ENCODE measurements at regions not wholly inside any gene's neighbourhood (a gene's known extent, or its start where the extent isn't known, plus 50 kb on each side); places are given as distances from the start of the nearest gene placed in this dataset.

DNA sequence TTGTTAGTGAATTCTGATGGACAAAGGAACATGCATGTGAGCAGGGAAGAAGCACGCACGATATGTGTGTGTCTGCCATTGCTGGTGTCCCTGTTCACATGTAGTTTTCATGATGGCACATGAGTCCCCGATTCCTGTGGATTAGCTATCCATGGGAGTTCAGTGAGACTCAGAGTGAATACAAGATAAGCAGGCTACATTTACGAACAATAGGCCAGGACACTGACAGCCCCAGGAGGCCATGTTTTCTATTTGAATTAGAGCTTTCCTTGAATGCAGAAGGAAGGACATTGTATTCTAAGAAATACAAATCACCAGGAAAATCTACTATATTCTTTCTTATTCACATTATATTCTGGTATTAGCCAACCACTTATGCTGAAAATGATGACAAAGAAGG lies 171.4 kb downstream of the PPP1R2C start:
- intact Hi-C loops (cut with micrococcal nuclease) = no loop called here
- H3K27ac Mint-ChIP-seq = no peak overlapping the region
- POLR2A ChIA-PET = no interaction called here
- DNase-seq = no peak
- H3K36me3 Mint-ChIP-seq = no peaks in the 10 kb centered on the region
- H3K9me3 Mint-ChIP-seq = no peaks in the 10 kb centered on the region
- no peak overlapping the region for H3K4me3 Mint-ChIP-seq
- H3K27me3 Mint-ChIP-seq = no peaks in the 10 kb centered on the region
- CTCF ChIA-PET = no interaction called here
- no peaks in the 10 kb centered on the region for H3K4me1 Mint-ChIP-seq (ENCODE audit: low read depth)

DNA sequence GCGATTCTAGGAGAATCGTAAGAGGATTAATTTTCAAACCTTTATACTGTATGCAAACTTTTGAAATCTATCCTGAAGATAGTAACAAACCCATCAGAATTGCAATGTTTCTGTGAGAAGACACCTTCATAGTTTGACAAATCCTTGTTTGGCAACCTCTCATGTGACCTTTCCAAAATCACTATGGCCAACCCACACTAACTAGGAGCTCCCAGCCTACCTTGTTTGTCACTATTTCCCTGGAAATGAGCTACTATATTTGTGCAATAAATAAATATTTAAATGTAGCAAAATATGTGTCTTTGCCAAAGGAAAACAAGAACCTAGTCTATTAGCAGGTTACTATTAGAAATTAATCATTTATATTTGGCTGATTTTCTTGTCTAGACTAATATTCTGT lies 173.7 kb downstream of the PPP1R2C start:
- Mint-ChIP-seq H3K4me3 (no peak overlapping the region), H3K36me3 (no peaks in the 10 kb centered on the region), H3K27me3 (no peaks in the 10 kb centered on the region), H3K27ac (no peak overlapping the region), H3K9me3 (no peaks in the 10 kb centered on the region), H3K4me1 (ENCODE audit: low read depth) (no peaks in the 10 kb centered on the region)
- CTCF ChIA-PET = no interaction called here
- POLR2A ChIA-PET = no interaction called here
- no peak for DNase-seq
- intact Hi-C loops (cut with micrococcal nuclease) = no loop called here

GRCh38 chrX:42603016-42603415 lies 174.9 kb downstream of the PPP1R2C start:
- Mint-ChIP-seq H3K27me3 (no peaks in the 10 kb centered on the region), H3K36me3 (no peaks in the 10 kb centered on the region), H3K4me1 (ENCODE audit: low read depth) (peaks cover 5% of the 10 kb centered on the region), H3K9me3 (no peaks in the 10 kb centered on the region), H3K4me3 (no peak overlapping the region), H3K27ac (no peak overlapping the region)
- intact Hi-C loops (cut with micrococcal nuclease) = no loop called here
- no peak for DNase-seq
- CTCF ChIA-PET = no interaction called here
- POLR2A ChIA-PET = no interaction called here

GRCh38 chrX:42602566-42602965 lies 175.4 kb downstream of the PPP1R2C start:
- Mint-ChIP-seq H3K4me1 (ENCODE audit: low read depth) (peaks cover 5% of the 10 kb centered on the region), H3K9me3 (no peaks in the 10 kb centered on the region), H3K27ac (no peak overlapping the region), H3K4me3 (no peak overlapping the region), H3K36me3 (no peaks in the 10 kb centered on the region), H3K27me3 (no peaks in the 10 kb centered on the region)
- no peak for DNase-seq
- intact Hi-C loops (cut with micrococcal nuclease) = no loop called here
- POLR2A ChIA-PET = no interaction called here
- CTCF ChIA-PET = no interaction called here

DNA sequence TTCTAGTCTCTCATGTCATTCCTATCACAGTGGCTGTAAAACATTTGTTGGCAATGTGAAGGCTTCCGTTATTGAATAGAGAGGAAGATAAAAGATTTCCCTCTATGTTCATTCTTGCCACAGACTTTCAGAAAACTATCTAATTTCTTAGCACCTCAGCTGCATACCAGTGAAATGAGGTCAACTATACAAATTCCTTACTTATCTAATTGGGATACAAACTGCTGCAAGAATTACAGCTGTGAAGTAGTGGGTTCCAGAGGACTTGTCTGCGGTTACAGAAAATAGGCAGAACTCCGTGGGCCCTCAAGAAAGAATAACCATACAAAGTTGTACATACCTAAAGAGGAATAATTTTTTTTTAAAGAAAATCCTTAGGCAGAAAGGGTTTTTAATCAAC lies 175.8 kb downstream of the PPP1R2C start:
- H3K36me3 Mint-ChIP-seq = no peaks in the 10 kb centered on the region
- intact Hi-C loops (cut with micrococcal nuclease) = no loop called here
- H3K4me1 Mint-ChIP-seq (ENCODE audit: low read depth) = peaks cover 5% of the 10 kb centered on the region
- no peak for DNase-seq
- no peak overlapping the region for H3K27ac Mint-ChIP-seq
- H3K4me3 Mint-ChIP-seq = no peak overlapping the region
- CTCF ChIA-PET = no interaction called here
- no peaks in the 10 kb centered on the region for H3K27me3 Mint-ChIP-seq
- POLR2A ChIA-PET = no interaction called here
- H3K9me3 Mint-ChIP-seq = no peaks in the 10 kb centered on the region

- Mint-ChIP-seq H3K27me3 (no peaks in the 10 kb centered on the region), H3K9me3 (no peaks in the 10 kb centered on the region), H3K4me1 (ENCODE audit: low read depth) (peaks cover 5% of the 10 kb centered on the region), H3K4me3 (no peak overlapping the region), H3K36me3 (no peaks in the 10 kb centered on the region), H3K27ac (no peak overlapping the region)
- intact Hi-C loops (cut with micrococcal nuclease) = no loop called here
- POLR2A ChIA-PET = no interaction called here
- CTCF ChIA-PET = no interaction called here
- DNase-seq = no peak
These were observed 180.5 kb downstream of the PPP1R2C start for GRCh38 chrX:42597481-42597880.

- intact Hi-C loops (cut with micrococcal nuclease) = no loop called here
- Mint-ChIP-seq H3K36me3 (no peaks in the 10 kb centered on the region), H3K4me1 (ENCODE audit: low read depth) (peaks cover 9% of the 10 kb centered on the region), H3K27me3 (no peaks in the 10 kb centered on the region), H3K4me3 (no peak overlapping the region), H3K27ac (peak overlapping the region; percentile 40), H3K9me3 (peaks cover 2% of the 10 kb centered on the region)
- CTCF ChIA-PET = no interaction called here
- POLR2A ChIA-PET = no interaction called here
- no peak for DNase-seq
These were observed 191.9 kb downstream of the PPP1R2C start for GRCh38 chrX:42585842-42586621.

DNA sequence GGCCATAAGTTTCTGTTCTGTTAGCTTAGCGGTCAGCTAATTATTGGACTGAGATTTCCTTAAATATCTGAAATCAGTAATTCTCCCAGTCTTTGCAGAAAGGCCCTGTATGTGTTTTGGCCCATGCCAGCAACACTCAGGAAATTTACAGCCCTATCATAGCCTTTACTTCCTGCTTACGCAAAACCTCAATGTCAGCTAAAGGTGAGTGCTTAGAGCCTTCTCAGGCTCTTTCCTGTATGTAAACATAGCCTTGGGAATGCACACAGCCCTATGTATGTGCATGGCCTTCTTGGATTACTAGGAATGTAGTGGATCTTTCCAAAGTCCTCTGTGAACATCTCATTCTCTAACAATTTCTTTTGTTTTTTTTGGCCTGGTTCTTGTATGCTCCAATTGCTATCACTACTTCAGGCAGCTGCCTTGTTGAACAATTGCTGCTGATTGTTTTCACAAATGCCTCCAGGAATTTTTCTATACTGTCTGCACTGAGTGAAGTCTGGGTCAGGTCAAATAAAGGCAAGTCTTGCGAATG lies 200.0 kb downstream of the PPP1R2C start:
- no peak for DNase-seq
- Mint-ChIP-seq H3K27ac (no peak overlapping the region), H3K36me3 (no peaks in the 10 kb centered on the region), H3K4me3 (no peak overlapping the region), H3K27me3 (no peaks in the 10 kb centered on the region), H3K9me3 (no peaks in the 10 kb centered on the region), H3K4me1 (ENCODE audit: low read depth) (peaks cover 10% of the 10 kb centered on the region)
- ChIA-PET POLR2A (no interaction called here), CTCF (no interaction called here)
- intact Hi-C loops (cut with micrococcal nuclease) = no loop called here

- CTCF ChIA-PET = no interaction called here
- H3K4me1 Mint-ChIP-seq (ENCODE audit: low read depth) = peaks cover 9% of the 10 kb centered on the region
- DNase-seq = no peak
- H3K36me3 Mint-ChIP-seq = no peaks in the 10 kb centered on the region
- H3K4me3 Mint-ChIP-seq = no peak overlapping the region
- H3K27ac Mint-ChIP-seq = no peak overlapping the region
- H3K27me3 Mint-ChIP-seq = no peaks in the 10 kb centered on the region
- intact Hi-C loops (cut with micrococcal nuclease) = no loop called here
- POLR2A ChIA-PET = no interaction called here
- no peaks in the 10 kb centered on the region for H3K9me3 Mint-ChIP-seq
These were observed 210.7 kb downstream of the PPP1R2C start for GRCh38 chrX:42567268-42567667.

- DNase-seq = no peak
- Mint-ChIP-seq H3K4me1 (ENCODE audit: low read depth) (peaks cover 9% of the 10 kb centered on the region), H3K9me3 (no peaks in the 10 kb centered on the region), H3K4me3 (no peak overlapping the region), H3K27ac (no peak overlapping the region), H3K27me3 (no peaks in the 10 kb centered on the region), H3K36me3 (no peaks in the 10 kb centered on the region)
- ChIA-PET POLR2A (no interaction called here), CTCF (no interaction called here)
- intact Hi-C loops (cut with micrococcal nuclease) = no loop called here
These were observed 212.2 kb downstream of the PPP1R2C start for GRCh38 chrX:42565739-42566138.

DNA sequence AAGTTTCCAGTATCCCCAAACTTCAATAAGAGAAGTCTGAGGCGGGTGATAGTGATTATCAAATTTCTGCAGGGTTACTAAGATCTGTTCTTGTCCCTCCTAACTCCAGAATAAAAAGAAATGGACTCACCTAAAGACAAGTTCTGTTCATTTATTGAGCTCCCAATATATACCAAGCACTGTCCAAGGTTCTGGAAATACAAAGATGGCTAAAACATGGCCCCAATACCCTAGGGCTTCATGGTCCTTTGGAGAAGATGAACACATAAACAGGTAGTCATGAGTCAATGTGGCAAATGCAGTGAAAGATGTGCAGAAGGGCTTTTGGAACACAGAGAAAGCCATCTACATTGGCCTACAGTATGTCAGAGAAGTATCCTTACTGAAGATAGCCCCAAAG lies 231.2 kb downstream of the PPP1R2C start:
- H3K27ac Mint-ChIP-seq = no peak overlapping the region
- POLR2A ChIA-PET = no interaction called here
- CTCF ChIA-PET = no interaction called here
- no peaks in the 10 kb centered on the region for H3K27me3 Mint-ChIP-seq
- H3K36me3 Mint-ChIP-seq = no peaks in the 10 kb centered on the region
- H3K4me1 Mint-ChIP-seq (ENCODE audit: low read depth) = peaks cover 8% of the 10 kb centered on the region
- intact Hi-C loops (cut with micrococcal nuclease) = no loop called here
- no peaks in the 10 kb centered on the region for H3K9me3 Mint-ChIP-seq
- no peak for DNase-seq
- no peak overlapping the region for H3K4me3 Mint-ChIP-seq

DNA sequence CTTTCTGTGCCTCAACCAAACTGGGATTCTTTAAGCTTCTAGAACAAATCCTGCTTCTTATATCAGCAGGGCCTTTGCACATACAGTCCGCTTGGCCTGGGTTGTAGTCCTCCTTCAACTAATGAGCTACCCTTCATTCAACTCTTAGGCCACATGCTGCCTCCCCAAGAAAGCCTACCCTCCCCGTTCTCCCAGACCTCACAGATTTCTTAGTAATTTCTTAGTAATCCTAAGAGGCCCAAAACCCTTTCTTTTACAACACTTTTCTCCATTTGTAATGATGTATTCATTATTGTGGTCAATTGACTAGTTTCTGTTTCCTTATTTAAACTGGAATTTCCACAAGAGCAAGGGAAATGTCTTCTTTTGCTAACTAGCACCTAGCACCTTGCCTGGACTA lies 233.1 kb downstream of the PPP1R2C start:
- DNase-seq = no peak
- ChIA-PET CTCF (no interaction called here), POLR2A (no interaction called here)
- Mint-ChIP-seq H3K4me3 (no peak overlapping the region), H3K27me3 (no peaks in the 10 kb centered on the region), H3K9me3 (no peaks in the 10 kb centered on the region), H3K27ac (no peak overlapping the region), H3K36me3 (no peaks in the 10 kb centered on the region), H3K4me1 (ENCODE audit: low read depth) (peaks cover 4% of the 10 kb centered on the region)
- intact Hi-C loops (cut with micrococcal nuclease) = no loop called here

DNA sequence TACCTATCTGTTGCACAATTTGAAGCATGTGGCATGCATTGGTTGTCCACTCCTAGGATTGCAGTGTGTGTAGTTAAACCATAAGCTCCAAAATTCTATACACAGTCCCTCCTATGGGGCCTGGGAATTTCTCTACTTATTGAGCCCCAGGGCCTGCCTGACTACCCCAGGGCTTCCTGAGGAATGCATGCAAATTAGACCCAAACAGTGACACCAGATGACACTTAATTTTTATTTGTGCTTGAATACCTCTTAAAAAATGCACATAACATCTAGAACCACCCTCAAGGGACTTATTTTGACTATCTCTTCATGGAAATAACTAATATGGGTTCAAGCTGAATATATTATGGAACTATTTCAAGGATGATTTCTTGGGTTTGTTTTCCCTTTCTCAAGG lies 236.4 kb downstream of the PPP1R2C start:
- CTCF ChIA-PET = no interaction called here
- H3K4me3 Mint-ChIP-seq = no peak overlapping the region
- no peak for DNase-seq
- H3K9me3 Mint-ChIP-seq = no peaks in the 10 kb centered on the region
- H3K4me1 Mint-ChIP-seq (ENCODE audit: low read depth) = peaks cover 13% of the 10 kb centered on the region
- POLR2A ChIA-PET = no interaction called here
- intact Hi-C loops (cut with micrococcal nuclease) = no loop called here
- no peak overlapping the region for H3K27ac Mint-ChIP-seq
- H3K27me3 Mint-ChIP-seq = no peaks in the 10 kb centered on the region
- no peaks in the 10 kb centered on the region for H3K36me3 Mint-ChIP-seq
